Tibial nerve (tissue), 4 donors: ENCODE measurements at regions not wholly inside any gene's neighbourhood (a gene's known extent, or its start where the extent isn't known, plus 50 kb on each side); places are given as distances from the start of the nearest gene placed in this dataset.

ENCODE experiments used
- EP300 ChIP-seq, 2 donors: sonication (generic); formaldehyde crosslinking; IDR thresholded peaks; one replicate each; pipeline ENCODE4 v1.6.1; 2017; ENCODE audit warnings: antibody characterized with exemption in 2 of 2, mild to moderate bottlenecking in 1 of 2
- POLR2A ChIP-seq, 2 donors: fragments of 450-650 bp; IDR thresholded peaks; one replicate each; pipeline ENCODE4 v1.6.1; 2017; ENCODE audit warnings: antibody characterized with exemption in 2 of 2, mild to moderate bottlenecking in 2 of 2, moderate library complexity in 2 of 2
- TF ChIP-seq, protein P1 (sequence below), 5 experiments: fragments of 200-600 bp in 3 of 5; fragments of 450-650 bp in 2 of 5; sonication (generic) in 3 of 5; IDR thresholded peaks; one replicate each; pipeline ENCODE4 v1.5.1; 2016 to 2019; ENCODE audit warnings: antibody characterized with exemption in 5 of 5, mild to moderate bottlenecking in 3 of 5, moderate library complexity in 2 of 5

DNA sequence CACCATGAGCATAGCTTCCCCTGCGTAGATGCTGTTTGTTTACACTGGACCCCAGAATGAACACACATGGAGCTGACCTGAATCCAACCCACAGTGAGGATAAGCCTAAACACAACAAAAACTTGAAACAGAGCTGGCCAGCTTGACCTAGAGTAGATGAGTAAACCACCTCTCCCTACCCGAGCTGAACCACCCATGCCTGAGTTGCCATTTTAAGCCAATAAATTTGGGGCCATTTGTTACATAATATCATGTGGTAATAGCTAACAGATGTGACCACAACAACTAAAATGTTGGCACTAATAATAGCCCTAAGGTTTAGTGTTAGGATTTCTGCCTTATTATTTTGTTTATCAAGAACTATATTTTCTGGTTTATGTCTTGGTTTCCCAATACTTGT, 103.2 kb upstream of the GRIK2 start:
- TF ChIP-seq EP300 (IDR thresholded peaks at IDR 0.05) (no peak), POLR2A (IDR thresholded peaks at IDR 0.05) (no peak)
- TF ChIP-seq, protein P1, sequence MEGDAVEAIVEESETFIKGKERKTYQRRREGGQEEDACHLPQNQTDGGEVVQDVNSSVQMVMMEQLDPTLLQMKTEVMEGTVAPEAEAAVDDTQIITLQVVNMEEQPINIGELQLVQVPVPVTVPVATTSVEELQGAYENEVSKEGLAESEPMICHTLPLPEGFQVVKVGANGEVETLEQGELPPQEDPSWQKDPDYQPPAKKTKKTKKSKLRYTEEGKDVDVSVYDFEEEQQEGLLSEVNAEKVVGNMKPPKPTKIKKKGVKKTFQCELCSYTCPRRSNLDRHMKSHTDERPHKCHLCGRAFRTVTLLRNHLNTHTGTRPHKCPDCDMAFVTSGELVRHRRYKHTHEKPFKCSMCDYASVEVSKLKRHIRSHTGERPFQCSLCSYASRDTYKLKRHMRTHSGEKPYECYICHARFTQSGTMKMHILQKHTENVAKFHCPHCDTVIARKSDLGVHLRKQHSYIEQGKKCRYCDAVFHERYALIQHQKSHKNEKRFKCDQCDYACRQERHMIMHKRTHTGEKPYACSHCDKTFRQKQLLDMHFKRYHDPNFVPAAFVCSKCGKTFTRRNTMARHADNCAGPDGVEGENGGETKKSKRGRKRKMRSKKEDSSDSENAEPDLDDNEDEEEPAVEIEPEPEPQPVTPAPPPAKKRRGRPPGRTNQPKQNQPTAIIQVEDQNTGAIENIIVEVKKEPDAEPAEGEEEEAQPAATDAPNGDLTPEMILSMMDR (IDR thresholded peaks at IDR 0.05) = no peak
